GM12891 (cell line): ENCODE measurements at regions not wholly inside any gene's neighbourhood (a gene's known extent, or its start where the extent isn't known, plus 50 kb on each side); places are given as distances from the start of the nearest gene placed in this dataset.

Experiments
- POLR2A ChIP-seq: IDR thresholded peaks from 2 replicates; pipeline ENCODE4 v1.6.1; 2011; ENCODE audit warnings: low read depth, low read length, control low read depth
- POLR2AphosphoS5 ChIP-seq: IDR thresholded peaks from 2 replicates; pipeline ENCODE4 v1.6.1; 2011; ENCODE audit warnings: low read depth, low read length, control low read depth
- POU2F2 ChIP-seq: IDR thresholded peaks from 2 replicates; pipeline ENCODE4 v1.6.1; 2011; ENCODE audit warnings: low read depth, mild to moderate bottlenecking, control low read depth, low read length, moderate library complexity
- SPI1 ChIP-seq: IDR thresholded peaks from 2 replicates; pipeline ENCODE4 v1.6.1; 2011; ENCODE audit warnings: low read depth, low read length, control low read depth
- TAF1 ChIP-seq: IDR thresholded peaks from 2 replicates; pipeline ENCODE4 v1.6.1; 2011; ENCODE audit warnings: low read depth, low read length, control low read depth

GRCh38 chr5:25107853-25108252, 463.1 kb upstream of the CDH10 start:
- TF ChIP-seq POLR2A (no peak), POLR2AphosphoS5 (no peak), TAF1 (no peak), POU2F2 (no peak), SPI1 (no peak)
